Neural crest cell (in vitro differentiated cells): ENCODE measurements at regions not wholly inside any gene's neighbourhood (a gene's known extent, or its start where the extent isn't known, plus 50 kb on each side); places are given as distances from the start of the nearest gene placed in this dataset.

ENCODE experiments used
- DNase-seq: peaks from one replicate; pipeline ENCODE4 v3.0.0; 2021; ENCODE audit warnings: low read depth, mixed read lengths, low spot score
- H3K27ac Mint-ChIP-seq: one replicate; pipeline ENCODE4 v1.8.0; 2021; ENCODE audit warnings: mild to moderate bottlenecking, mixed read lengths; ENCODE audit not compliant: unreplicated experiment
- H3K27me3 Mint-ChIP-seq: 2 replicates; pipeline ENCODE4 v1.8.0; 2021; ENCODE audit warnings: low read depth, mild to moderate bottlenecking, mixed read lengths
- H3K36me3 Mint-ChIP-seq: 2 replicates; pipeline ENCODE4 v1.8.0; 2021; ENCODE audit warnings: low read depth, mild to moderate bottlenecking, mixed read lengths
- H3K4me1 Mint-ChIP-seq: 2 replicates; pipeline ENCODE4 v1.8.0; 2021; ENCODE audit warnings: mixed read lengths
- H3K4me3 Mint-ChIP-seq: one replicate; pipeline ENCODE4 v1.8.0; 2021; ENCODE audit warnings: mild to moderate bottlenecking, mixed read lengths
- H3K9me3 Mint-ChIP-seq: 2 replicates; pipeline ENCODE4 v1.8.0; 2021; ENCODE audit warnings: mixed read lengths
- CTCF ChIP-seq: fragments of 200-600 bp; sonication (generic); conservative IDR thresholded peaks from 2 replicates; pipeline ENCODE4 v1.5.0; 2021; ENCODE audit warnings: antibody characterized with exemption, mild to moderate bottlenecking

- Mint-ChIP-seq H3K36me3 (no peaks in the 10 kb centered on the region), H3K4me3 (no peak overlapping the region), H3K27me3 (no peaks in the 10 kb centered on the region), H3K27ac (no peak overlapping the region), H3K4me1 (peaks cover 25% of the 10 kb centered on the region), H3K9me3 (peaks cover 5% of the 10 kb centered on the region)
- no peak for TF ChIP-seq CTCF
- DNase-seq, result no peak
Observed at GRCh38 chr17:79464318-79465010, 146.4 kb downstream of the RBFOX3 start.

- DNase-seq, result no peak
- no peaks in the 10 kb centered on the region for H3K36me3 Mint-ChIP-seq
- H3K27ac Mint-ChIP-seq, result no peak overlapping the region
- peaks cover 25% of the 10 kb centered on the region for H3K4me1 Mint-ChIP-seq
- H3K27me3 Mint-ChIP-seq, result no peaks in the 10 kb centered on the region
- H3K4me3 Mint-ChIP-seq, result no peak overlapping the region
- TF ChIP-seq CTCF, result no peak
- peaks cover 5% of the 10 kb centered on the region for H3K9me3 Mint-ChIP-seq
Observed at GRCh38 chr17:79463421-79464317, 147.2 kb downstream of the RBFOX3 start.

GRCh38 chr17:79461041-79461440 is 149.8 kb downstream of the RBFOX3 start:
- DNase-seq, result no peak
- H3K36me3 Mint-ChIP-seq, result no peaks in the 10 kb centered on the region
- no peak for TF ChIP-seq CTCF
- H3K27me3 Mint-ChIP-seq, result no peaks in the 10 kb centered on the region
- no peak overlapping the region for H3K27ac Mint-ChIP-seq
- peaks cover 5% of the 10 kb centered on the region for H3K9me3 Mint-ChIP-seq
- peaks cover 25% of the 10 kb centered on the region for H3K4me1 Mint-ChIP-seq
- H3K4me3 Mint-ChIP-seq, result no peak overlapping the region

GRCh38 chr17:79459846-79460245 is 151.0 kb downstream of the RBFOX3 start:
- DNase-seq, result no peak
- Mint-ChIP-seq H3K27ac (no peak overlapping the region), H3K36me3 (no peaks in the 10 kb centered on the region), H3K9me3 (peaks cover 5% of the 10 kb centered on the region), H3K4me1 (peaks cover 13% of the 10 kb centered on the region), H3K27me3 (no peaks in the 10 kb centered on the region), H3K4me3 (no peak overlapping the region)
- TF ChIP-seq CTCF, result no peak

- H3K4me1 Mint-ChIP-seq, result peaks cover 7% of the 10 kb centered on the region
- no peak overlapping the region for H3K4me3 Mint-ChIP-seq
- no peak overlapping the region for H3K27ac Mint-ChIP-seq
- H3K9me3 Mint-ChIP-seq, result peaks cover 5% of the 10 kb centered on the region
- TF ChIP-seq CTCF, result no peak
- no peaks in the 10 kb centered on the region for H3K36me3 Mint-ChIP-seq
- DNase-seq, result no peak
- H3K27me3 Mint-ChIP-seq, result no peaks in the 10 kb centered on the region
Observed at GRCh38 chr17:79459003-79459655, 151.7 kb downstream of the RBFOX3 start.
